GM21390 (cell line): ENCODE measurements at regions not wholly inside any gene's neighbourhood (a gene's known extent, or its start where the extent isn't known, plus 50 kb on each side); places are given as distances from the start of the nearest gene placed in this dataset.

Source experiments
- ATAC-seq: cut with Tn5 transposase; IDR thresholded peaks from one replicate; pipeline ENCODE4 v1.9.1; 2021; ENCODE audit not compliant: unreplicated experiment

GRCh38 chr11:104451197-104451893, 287.4 kb upstream of the PDGFD start:
- ATAC-seq, result no peak

GRCh38 chr11:104443387-104443786, 279.4 kb upstream of the PDGFD start:
- ATAC-seq, result no peak

GRCh38 chr11:104442321-104442720, 278.4 kb upstream of the PDGFD start:
- ATAC-seq, result no peak

- ATAC-seq, result no peak
Measured at GRCh38 chr11:104435494-104435893, 271.5 kb upstream of the PDGFD start.

- no peak for ATAC-seq
Measured at GRCh38 chr11:104433751-104434150, 269.8 kb upstream of the PDGFD start.

- ATAC-seq, result no peak
Measured at GRCh38 chr11:104432981-104433380, 269.0 kb upstream of the PDGFD start.

GRCh38 chr11:104432526-104432925, 268.6 kb upstream of the PDGFD start:
- no peak for ATAC-seq

- no peak for ATAC-seq
Measured at GRCh38 chr11:104422324-104422944, 258.5 kb upstream of the PDGFD start.

- no peak for ATAC-seq
Measured at GRCh38 chr11:104410336-104410735, 246.4 kb upstream of the PDGFD start.

GRCh38 chr11:104408630-104409029, 244.7 kb upstream of the PDGFD start:
- ATAC-seq, result no peak

GRCh38 chr11:104405277-104405676, 241.3 kb upstream of the PDGFD start:
- ATAC-seq, result no peak

- no peak for ATAC-seq
Measured at GRCh38 chr11:104404231-104405175, 240.6 kb upstream of the PDGFD start.

- no peak for ATAC-seq
Measured at GRCh38 chr11:104402812-104403521, 239.0 kb upstream of the PDGFD start.

GRCh38 chr11:104394508-104394907, 230.6 kb upstream of the PDGFD start:
- no peak for ATAC-seq

- no peak for ATAC-seq
Measured at GRCh38 chr11:104390651-104391050, 226.7 kb upstream of the PDGFD start.

GRCh38 chr11:104385884-104386283, 221.9 kb upstream of the PDGFD start:
- no peak for ATAC-seq

- no peak for ATAC-seq
Measured at GRCh38 chr11:104380358-104380757, 216.4 kb upstream of the PDGFD start.

- no peak for ATAC-seq
Measured at GRCh38 chr11:104372111-104372510, 208.2 kb upstream of the PDGFD start.

GRCh38 chr11:104370478-104370877, 206.5 kb upstream of the PDGFD start:
- ATAC-seq, result no peak

- no peak for ATAC-seq
Measured at GRCh38 chr11:104369761-104370160, 205.8 kb upstream of the PDGFD start.

GRCh38 chr11:104366321-104366734, 202.4 kb upstream of the PDGFD start:
- ATAC-seq, result no peak
